Fibroblast of the aortic adventitia (primary cell): ENCODE measurements at regions not wholly inside any gene's neighbourhood (a gene's known extent, or its start where the extent isn't known, plus 50 kb on each side); places are given as distances from the start of the nearest gene placed in this dataset.

Experiments
- DNase-seq: peaks from one replicate; pipeline ENCODE4 v3.0.0-alpha.2; 2010; ENCODE audit warnings: low read depth
- H3K4me3 ChIP-seq: 2 replicates; pipeline ENCODE4 v1.5.1; 2011; ENCODE audit warnings: low read depth, mild to moderate bottlenecking, control low read depth, low read length, moderate library complexity
- TF ChIP-seq, protein P1 (sequence below): IDR thresholded peaks from 2 replicates; pipeline ENCODE4 v1.5.1; 2011; ENCODE audit warnings: mild to moderate bottlenecking, low read length, control low read depth, inconsistent platforms; ENCODE audit not compliant: insufficient read depth

- H3K4me3 ChIP-seq = no peak overlapping the region
- TF ChIP-seq, protein P1, sequence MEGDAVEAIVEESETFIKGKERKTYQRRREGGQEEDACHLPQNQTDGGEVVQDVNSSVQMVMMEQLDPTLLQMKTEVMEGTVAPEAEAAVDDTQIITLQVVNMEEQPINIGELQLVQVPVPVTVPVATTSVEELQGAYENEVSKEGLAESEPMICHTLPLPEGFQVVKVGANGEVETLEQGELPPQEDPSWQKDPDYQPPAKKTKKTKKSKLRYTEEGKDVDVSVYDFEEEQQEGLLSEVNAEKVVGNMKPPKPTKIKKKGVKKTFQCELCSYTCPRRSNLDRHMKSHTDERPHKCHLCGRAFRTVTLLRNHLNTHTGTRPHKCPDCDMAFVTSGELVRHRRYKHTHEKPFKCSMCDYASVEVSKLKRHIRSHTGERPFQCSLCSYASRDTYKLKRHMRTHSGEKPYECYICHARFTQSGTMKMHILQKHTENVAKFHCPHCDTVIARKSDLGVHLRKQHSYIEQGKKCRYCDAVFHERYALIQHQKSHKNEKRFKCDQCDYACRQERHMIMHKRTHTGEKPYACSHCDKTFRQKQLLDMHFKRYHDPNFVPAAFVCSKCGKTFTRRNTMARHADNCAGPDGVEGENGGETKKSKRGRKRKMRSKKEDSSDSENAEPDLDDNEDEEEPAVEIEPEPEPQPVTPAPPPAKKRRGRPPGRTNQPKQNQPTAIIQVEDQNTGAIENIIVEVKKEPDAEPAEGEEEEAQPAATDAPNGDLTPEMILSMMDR = no peak
- no peak for DNase-seq
Observed at GRCh38 chr11:134606251-134606650, 194.2 kb upstream of the B3GAT1 start.

DNA sequence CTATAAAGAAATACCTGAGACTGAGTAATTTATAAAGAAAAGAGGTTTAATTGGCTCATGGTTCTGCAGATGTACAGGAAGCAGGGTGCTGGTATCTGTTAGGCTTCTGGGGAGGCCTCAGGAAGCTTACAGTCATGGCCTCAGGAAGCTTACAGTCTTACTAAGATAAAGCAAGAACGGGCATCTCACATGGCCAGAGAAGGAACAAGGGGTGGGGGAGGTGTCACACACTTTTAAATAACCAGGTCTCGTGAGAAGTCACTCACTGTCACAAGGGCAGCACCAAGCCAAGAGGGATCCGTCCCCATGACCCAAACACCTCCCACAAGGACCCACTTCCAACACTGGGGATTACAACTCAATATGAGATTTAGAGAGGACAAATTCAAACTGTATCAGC lies 192.8 kb upstream of the B3GAT1 start:
- TF ChIP-seq, protein P1 = no peak
- no peak for DNase-seq
- no peak overlapping the region for H3K4me3 ChIP-seq

DNA sequence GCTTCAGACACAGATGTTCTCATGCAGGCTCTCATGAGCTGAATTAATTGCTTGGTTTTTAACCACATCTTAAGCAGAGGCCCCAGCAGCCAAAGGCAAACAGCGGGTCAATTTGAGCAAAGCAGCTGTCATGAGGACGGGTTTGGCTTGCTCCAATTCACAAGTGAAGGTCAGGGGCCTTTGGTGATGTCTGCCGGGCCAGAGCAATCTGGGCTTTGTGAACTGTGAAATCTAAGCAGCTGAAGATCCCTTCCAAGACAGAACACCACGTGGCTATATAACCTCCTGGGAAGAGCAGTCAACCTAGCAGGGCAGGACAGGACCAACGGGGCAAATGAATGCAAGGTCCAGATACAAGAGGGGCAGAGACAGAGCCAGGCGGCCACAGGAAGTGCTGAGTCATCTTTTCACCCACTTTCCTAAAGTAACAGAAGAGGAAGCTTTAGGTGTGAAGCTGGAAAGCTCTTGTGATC lies 187.3 kb upstream of the B3GAT1 start:
- TF ChIP-seq, protein P1 = no peak
- no peak for DNase-seq
- no peak overlapping the region for H3K4me3 ChIP-seq

DNA sequence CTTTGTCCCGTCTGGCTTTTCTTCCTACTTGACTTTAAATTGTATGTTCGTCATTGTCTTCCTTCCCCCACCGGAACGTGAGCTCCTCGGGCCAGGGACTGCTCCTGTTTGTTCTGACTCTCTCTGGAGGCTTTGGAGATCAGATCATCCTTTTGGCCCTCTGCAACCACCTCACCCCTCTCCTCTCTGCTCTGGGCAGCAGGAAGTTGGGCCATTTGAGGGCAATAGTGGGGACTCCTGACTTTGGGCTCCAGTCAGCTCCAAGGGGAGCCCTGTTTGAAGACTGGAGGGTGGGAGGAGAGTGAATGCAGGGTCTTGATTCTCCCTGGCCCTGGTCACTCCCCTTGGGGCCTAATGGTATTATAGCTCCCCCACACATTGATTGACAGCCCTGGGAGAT lies 186.3 kb upstream of the B3GAT1 start:
- DNase-seq = no peak
- H3K4me3 ChIP-seq = no peak overlapping the region
- TF ChIP-seq, protein P1 = no peak

DNA sequence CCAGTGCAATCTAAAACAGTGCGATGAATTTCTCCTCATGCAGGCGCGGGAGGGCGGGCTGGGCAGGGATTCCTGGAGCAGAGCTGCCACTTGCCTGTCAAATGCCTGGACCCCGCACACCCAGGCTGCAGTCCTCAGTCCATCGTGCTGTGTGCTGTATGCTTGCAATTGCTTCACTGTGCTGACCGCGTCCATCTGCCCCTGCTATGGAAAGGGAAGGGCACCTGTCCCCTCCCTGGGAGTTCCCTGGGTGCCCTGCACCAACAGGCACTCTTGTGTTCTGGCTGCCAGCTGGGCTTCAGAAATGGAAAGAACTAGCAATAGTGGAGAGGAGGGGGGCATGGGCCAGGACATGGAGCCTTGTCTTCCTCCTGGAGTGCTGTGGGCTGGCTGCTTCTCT lies 185.4 kb upstream of the B3GAT1 start:
- TF ChIP-seq, protein P1 = no peak
- H3K4me3 ChIP-seq = no peak overlapping the region
- no peak for DNase-seq

GRCh38 chr11:134596404-134596803 lies 184.4 kb upstream of the B3GAT1 start:
- no peak for DNase-seq
- H3K4me3 ChIP-seq = no peak overlapping the region
- TF ChIP-seq, protein P1 = no peak

DNA sequence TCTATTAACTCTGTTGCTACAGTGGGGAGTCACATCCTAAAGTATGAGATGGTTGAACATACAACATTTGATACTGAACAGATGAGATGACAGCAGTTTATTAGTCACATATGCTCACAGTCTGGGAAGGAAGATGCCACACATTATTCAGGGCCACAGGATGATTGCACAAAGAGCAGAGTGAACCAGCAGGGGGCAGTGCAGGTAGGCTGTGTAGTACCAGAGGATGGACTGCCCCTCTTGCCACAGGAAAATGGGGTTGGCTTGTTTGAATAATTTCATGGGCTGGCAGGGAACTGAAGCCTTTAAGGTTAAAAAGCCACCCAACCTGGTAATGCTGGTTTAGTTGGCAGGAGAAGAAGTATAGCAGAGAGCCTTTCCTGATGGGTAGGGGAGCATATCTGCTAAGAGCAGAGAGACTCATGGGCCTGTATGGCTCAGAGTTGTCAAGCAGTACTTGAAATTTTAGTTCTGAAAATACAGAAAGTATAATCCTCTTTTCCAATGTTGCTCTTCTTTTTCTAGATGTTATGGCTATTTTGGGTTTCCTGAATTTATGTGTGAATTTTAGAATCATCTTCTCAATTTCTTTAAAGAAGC lies 180.4 kb upstream of the B3GAT1 start:
- TF ChIP-seq, protein P1 = peak; percentile 2
- no peak for DNase-seq
- no peak overlapping the region for H3K4me3 ChIP-seq
